GM13977 (cell line): ENCODE measurements at regions not wholly inside any gene's neighbourhood (a gene's known extent, or its start where the extent isn't known, plus 50 kb on each side); places are given as distances from the start of the nearest gene placed in this dataset.

Experiments
- DNase-seq: peaks from one replicate; pipeline ENCODE4 v3.0.0; 2012; ENCODE audit warnings: low spot score
- CTCF ChIP-seq: IDR thresholded peaks from 2 replicates; pipeline ENCODE4 v1.5.1; 2012; ENCODE audit warnings: mild to moderate bottlenecking, control low read depth; ENCODE audit not compliant: insufficient read depth; ENCODE audit errors: extremely low read depth, missing control alignments
- in situ Hi-C: fragments of 300-500 bp; cut with MboI; formaldehyde crosslinking; loops from one replicate; pipeline ENCODE4 v1.12.0; 2022; ENCODE audit warnings: low sequenced_read_pairs, low pct_unique_long_range_greater_than_20kb, mixed read lengths, inconsistent platforms; ENCODE audit not compliant: unreplicated experiment

DNA sequence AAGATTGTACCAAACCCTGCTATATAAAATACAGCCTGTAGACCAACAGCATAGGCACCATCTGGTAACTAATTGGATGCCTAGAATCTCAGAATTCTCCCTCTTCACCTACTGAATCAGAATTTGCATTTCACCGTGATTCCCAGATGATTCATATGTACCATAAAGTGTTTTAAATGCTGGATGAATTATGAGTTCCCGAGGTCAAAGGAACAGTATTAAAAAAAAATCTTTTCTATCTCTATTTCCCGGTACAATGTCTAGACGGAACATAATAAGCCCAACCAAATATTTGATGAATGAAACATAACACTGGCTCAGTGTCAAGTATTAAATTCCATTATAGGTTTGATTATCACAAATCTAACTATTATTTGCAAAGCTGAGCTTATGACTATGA is 280.0 kb downstream of the ANKRD50 start:
- no peak for DNase-seq

DNA sequence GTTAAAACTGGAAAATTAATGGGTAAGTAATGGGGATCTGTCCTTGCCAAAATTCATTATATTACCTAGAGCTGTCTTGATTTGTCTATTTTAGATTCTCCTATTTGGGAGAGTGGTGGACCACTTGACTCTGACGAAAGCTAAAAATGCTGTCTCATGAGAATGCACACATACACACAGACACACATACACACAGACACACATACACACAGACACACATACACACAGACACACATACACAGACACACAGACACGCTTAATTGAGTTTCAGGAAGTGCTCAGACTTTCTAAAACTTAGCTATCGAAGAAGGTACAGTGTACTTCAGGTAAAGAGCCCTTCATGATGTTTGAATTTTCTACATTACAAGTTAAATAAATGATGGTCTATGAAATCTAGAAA is 279.5 kb downstream of the ANKRD50 start:
- no peak for DNase-seq
- in situ Hi-C loops, result no loop called here
- no peak for TF ChIP-seq CTCF

More for the DNA sequence above, 280.0 kb downstream of the ANKRD50 start:
- TF ChIP-seq CTCF, result no peak
- in situ Hi-C loops, result no loop called here

GRCh38 chr4:124433500-124433899 is 279.0 kb downstream of the ANKRD50 start:
- TF ChIP-seq CTCF, result no peak
- in situ Hi-C loops, result no loop called here

GRCh38 chr4:124435274-124435950 is 277.1 kb downstream of the ANKRD50 start:
- DNase-seq, result no peak
- no peak for TF ChIP-seq CTCF
- in situ Hi-C loops, result no loop called here

More at GRCh38 chr4:124433500-124433899, 279.0 kb downstream of the ANKRD50 start:
- DNase-seq, result no peak

- TF ChIP-seq CTCF, result no peak
- in situ Hi-C loops, result no loop called here
- DNase-seq, result no peak
Measured at GRCh38 chr4:124437853-124438495, 274.6 kb downstream of the ANKRD50 start.

GRCh38 chr4:124445071-124445470 is 267.5 kb downstream of the ANKRD50 start:
- DNase-seq, result no peak
- TF ChIP-seq CTCF, result no peak
- in situ Hi-C loops, result no loop called here
